SIG-M5 treated with dmso at 0.1 percent for 504 hours (cell line): ENCODE measurements at regions not wholly inside any gene's neighbourhood (a gene's known extent, or its start where the extent isn't known, plus 50 kb on each side); places are given as distances from the start of the nearest gene placed in this dataset.

Experiments used
- DNase-seq: peaks from one replicate; lab custom pipeline; 2025; ENCODE audit not compliant: unreplicated experiment; lab: John Stamatoyannopoulos, UW

- DNase-seq = no peak
These were observed 802.5 kb upstream of the B3GALT2 start for GRCh38 chr1:193988885-193989284.

GRCh38 chr1:193979219-193979618, 792.8 kb upstream of the B3GALT2 start:
- DNase-seq = no peak

- DNase-seq = no peak
These were observed 787.9 kb upstream of the B3GALT2 start for GRCh38 chr1:193974286-193974798.

- no peak for DNase-seq
These were observed 787.0 kb upstream of the B3GALT2 start for GRCh38 chr1:193973428-193973827.

GRCh38 chr1:193971595-193971994, 785.2 kb upstream of the B3GALT2 start:
- no peak for DNase-seq

- DNase-seq = no peak
These were observed 774.1 kb upstream of the B3GALT2 start for GRCh38 chr1:193960499-193960898.

- DNase-seq = no peak
These were observed 773.6 kb upstream of the B3GALT2 start for GRCh38 chr1:193960040-193960439.

GRCh38 chr1:193957556-193958095, 771.2 kb upstream of the B3GALT2 start:
- DNase-seq = no peak

- DNase-seq = no peak
These were observed 766.5 kb upstream of the B3GALT2 start for GRCh38 chr1:193952778-193953374.

- DNase-seq = no peak
These were observed 765.6 kb upstream of the B3GALT2 start for GRCh38 chr1:193951984-193952383.

GRCh38 chr1:193944454-193944853, 758.0 kb upstream of the B3GALT2 start:
- DNase-seq = no peak

GRCh38 chr1:193940176-193940575, 753.8 kb upstream of the B3GALT2 start:
- DNase-seq = no peak

- no peak for DNase-seq
These were observed 753.2 kb upstream of the B3GALT2 start for GRCh38 chr1:193939585-193939984.

GRCh38 chr1:193937308-193937707, 750.9 kb upstream of the B3GALT2 start:
- DNase-seq = no peak

- DNase-seq = no peak
These were observed 746.6 kb upstream of the B3GALT2 start for GRCh38 chr1:193932979-193933378.

- no peak for DNase-seq
These were observed 744.9 kb upstream of the B3GALT2 start for GRCh38 chr1:193931356-193931755.

GRCh38 chr1:193929374-193930033, 743.1 kb upstream of the B3GALT2 start:
- DNase-seq = peak; percentile 36

- no peak for DNase-seq
These were observed 741.1 kb upstream of the B3GALT2 start for GRCh38 chr1:193927550-193927949.

- no peak for DNase-seq
These were observed 740.5 kb upstream of the B3GALT2 start for GRCh38 chr1:193926956-193927355.

GRCh38 chr1:193919827-193920226, 733.4 kb upstream of the B3GALT2 start:
- no peak for DNase-seq

- DNase-seq = no peak
These were observed 730.0 kb upstream of the B3GALT2 start for GRCh38 chr1:193916452-193916851.

GRCh38 chr1:193914871-193915270, 728.5 kb upstream of the B3GALT2 start:
- DNase-seq = no peak
